ENCODE measurements at regions not wholly inside any gene's neighbourhood (a gene's known extent, or its start where the extent isn't known, plus 50 kb on each side); places are given as distances from the start of the nearest gene placed in this dataset.

DNA sequence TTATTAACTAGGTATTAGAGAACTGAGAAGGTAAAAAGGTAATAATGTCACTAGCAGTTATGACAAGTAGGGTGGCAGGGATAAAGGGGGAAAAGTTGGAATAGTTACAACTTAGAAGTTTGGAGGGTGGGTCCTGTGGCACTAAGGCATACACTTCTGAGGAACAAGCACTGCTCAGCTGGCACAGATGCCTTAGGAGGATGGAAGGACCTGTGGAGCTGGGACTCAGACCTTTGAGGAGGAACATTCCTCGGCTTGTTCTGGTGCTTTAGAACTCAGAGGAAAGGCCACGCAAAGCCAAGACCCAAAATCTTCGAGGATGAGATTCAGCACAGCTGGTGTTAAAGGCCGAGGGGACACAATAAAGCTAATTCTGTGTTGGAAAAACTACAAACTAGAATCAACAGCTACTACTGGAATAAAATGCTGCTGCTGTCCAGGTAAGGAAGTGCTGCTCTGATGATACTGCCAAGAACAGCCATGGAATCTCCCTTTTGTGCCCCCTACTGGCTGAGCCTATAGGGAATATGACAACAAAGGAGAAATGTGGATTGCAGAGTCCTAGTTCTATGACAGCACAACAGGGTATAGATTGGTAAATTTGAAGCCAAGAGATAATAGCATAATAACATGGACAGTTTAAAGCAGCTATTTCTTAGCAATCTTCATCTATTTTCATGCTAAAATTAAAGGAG lies 126.7 kb downstream of the SLC25A46 start:
- H3K9me3 ChIP-seq (ENCODE audit: control insufficient read depth in 4 of 4, insufficient read depth in 3 of 4, low read length in 3 of 4), result no peaks in the 10 kb centered on the region
- H3K36me3 ChIP-seq (ENCODE audit: control insufficient read depth in 4 of 4, insufficient read depth in 4 of 4, low read length in 4 of 4), result no peaks in the 10 kb centered on the region
- DNase-seq, result peak; percentile 18 to 45 (median 22)
- H3K27me3 ChIP-seq (ENCODE audit: control insufficient read depth in 3 of 3, insufficient read depth in 3 of 3, low read length in 2 of 3), result no peaks in the 10 kb centered on the region
- no peak overlapping the region for H3K9ac ChIP-seq (ENCODE audit: insufficient read depth in 1 of 2, low read length in 2 of 2)
- H3K27ac ChIP-seq (ENCODE audit: low read depth in 1 of 2, low read length in 1 of 2), result no peak overlapping the region
- H3K4me3 ChIP-seq, result no peak overlapping the region
- 71 to 74% methylated on average over 4 of the region's 4 CpGs for WGBS, 2 donors
- TF ChIP-seq, protein P1, sequence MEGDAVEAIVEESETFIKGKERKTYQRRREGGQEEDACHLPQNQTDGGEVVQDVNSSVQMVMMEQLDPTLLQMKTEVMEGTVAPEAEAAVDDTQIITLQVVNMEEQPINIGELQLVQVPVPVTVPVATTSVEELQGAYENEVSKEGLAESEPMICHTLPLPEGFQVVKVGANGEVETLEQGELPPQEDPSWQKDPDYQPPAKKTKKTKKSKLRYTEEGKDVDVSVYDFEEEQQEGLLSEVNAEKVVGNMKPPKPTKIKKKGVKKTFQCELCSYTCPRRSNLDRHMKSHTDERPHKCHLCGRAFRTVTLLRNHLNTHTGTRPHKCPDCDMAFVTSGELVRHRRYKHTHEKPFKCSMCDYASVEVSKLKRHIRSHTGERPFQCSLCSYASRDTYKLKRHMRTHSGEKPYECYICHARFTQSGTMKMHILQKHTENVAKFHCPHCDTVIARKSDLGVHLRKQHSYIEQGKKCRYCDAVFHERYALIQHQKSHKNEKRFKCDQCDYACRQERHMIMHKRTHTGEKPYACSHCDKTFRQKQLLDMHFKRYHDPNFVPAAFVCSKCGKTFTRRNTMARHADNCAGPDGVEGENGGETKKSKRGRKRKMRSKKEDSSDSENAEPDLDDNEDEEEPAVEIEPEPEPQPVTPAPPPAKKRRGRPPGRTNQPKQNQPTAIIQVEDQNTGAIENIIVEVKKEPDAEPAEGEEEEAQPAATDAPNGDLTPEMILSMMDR (IDR thresholded peaks at IDR 0.05; ENCODE audit: control extremely low read depth, extremely low read depth), result peak; percentile 11
- H3K4me1 ChIP-seq (ENCODE audit: control insufficient read depth in 5 of 5, insufficient read depth in 5 of 5, low read length in 5 of 5), result no peaks in the 10 kb centered on the region
- ATAC-seq (ENCODE audit: insufficient read depth, low FRiP score), result peak; percentile 62

DNA sequence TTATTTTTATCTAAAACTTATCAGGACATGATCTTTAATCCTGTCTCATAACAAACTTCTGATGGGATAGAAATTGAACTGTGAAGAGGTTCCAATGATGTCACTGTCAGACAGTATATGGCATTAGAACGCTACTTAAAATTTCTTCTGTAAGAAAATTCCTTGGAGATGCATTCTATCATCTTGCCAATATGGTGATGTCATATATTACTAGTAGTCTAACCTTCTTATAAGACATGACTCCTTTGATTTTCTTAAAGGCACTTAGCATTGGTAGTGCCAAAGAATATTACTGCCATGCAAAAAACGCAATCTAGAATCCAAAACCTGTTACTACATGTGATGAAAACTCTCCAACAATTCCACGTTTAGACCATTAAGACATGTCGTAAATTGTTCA lies 131.1 kb downstream of the SLC25A46 start:
- DNase-seq (no peak), ATAC-seq (ENCODE audit: insufficient read depth, low FRiP score) (no peak)
- no peaks in the 10 kb centered on the region for H3K4me1 ChIP-seq (ENCODE audit: control insufficient read depth in 5 of 5, insufficient read depth in 5 of 5, low read length in 5 of 5)
- TF ChIP-seq, protein P1 (IDR thresholded peaks at IDR 0.05; ENCODE audit: control extremely low read depth, extremely low read depth), result no peak
- no peak overlapping the region for H3K27ac ChIP-seq (ENCODE audit: low read depth in 1 of 2, low read length in 1 of 2)
- no peaks in the 10 kb centered on the region for H3K27me3 ChIP-seq (ENCODE audit: control insufficient read depth in 3 of 3, insufficient read depth in 3 of 3, low read length in 2 of 3)
- H3K4me3 ChIP-seq, result no peak overlapping the region
- no peak overlapping the region for H3K9ac ChIP-seq (ENCODE audit: insufficient read depth in 1 of 2, low read length in 2 of 2)
- no peaks in the 10 kb centered on the region for H3K36me3 ChIP-seq (ENCODE audit: control insufficient read depth in 4 of 4, insufficient read depth in 4 of 4, low read length in 4 of 4)
- peaks cover 0 to 4% (median 0%) of the 10 kb centered on the region in 4 donors for H3K9me3 ChIP-seq (ENCODE audit: control insufficient read depth in 4 of 4, insufficient read depth in 3 of 4, low read length in 3 of 4)
- WGBS, 2 donors, result 74 to 87% methylated on average over 4 of the region's 4 CpGs

DNA sequence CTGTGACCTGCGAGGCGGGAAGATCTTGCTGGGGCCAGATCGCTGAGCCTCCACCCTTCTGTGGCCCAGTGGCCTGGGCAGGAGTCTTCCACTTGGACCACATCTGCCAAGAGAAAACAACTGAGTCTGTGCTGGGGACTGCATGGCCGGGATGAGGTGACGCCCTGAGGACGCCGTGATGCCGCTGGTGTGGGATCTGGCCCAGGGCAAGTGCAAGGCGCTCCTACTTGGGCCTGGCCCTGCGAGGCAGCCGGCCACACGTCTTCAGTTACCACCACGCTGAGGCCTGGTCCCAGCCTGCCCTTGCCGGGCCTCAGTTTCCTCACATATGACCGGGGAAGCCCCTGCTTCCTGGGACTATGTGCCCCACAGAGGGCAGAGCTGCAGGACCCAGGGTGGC lies 133.4 kb downstream of the SLC25A46 start:
- Histone ChIP-seq H3K4me1 (ENCODE audit: control insufficient read depth in 5 of 5, insufficient read depth in 5 of 5, low read length in 5 of 5) (no peaks in the 10 kb centered on the region), H3K9ac (ENCODE audit: insufficient read depth in 1 of 2, low read length in 2 of 2) (no peak overlapping the region), H3K36me3 (ENCODE audit: control insufficient read depth in 4 of 4, insufficient read depth in 4 of 4, low read length in 4 of 4) (no peaks in the 10 kb centered on the region), H3K27me3 (ENCODE audit: control insufficient read depth in 3 of 3, insufficient read depth in 3 of 3, low read length in 2 of 3) (no peaks in the 10 kb centered on the region), H3K27ac (ENCODE audit: low read depth in 1 of 2, low read length in 1 of 2) (no peak overlapping the region), H3K4me3 (no peak overlapping the region), H3K9me3 (ENCODE audit: control insufficient read depth in 4 of 4, insufficient read depth in 3 of 4, low read length in 3 of 4) (peaks cover 0 to 4% (median 1%) of the 10 kb centered on the region in 4 donors)
- ATAC-seq (ENCODE audit: insufficient read depth, low FRiP score) (no peak), DNase-seq (no peak)
- 95 to 96% methylated on average over 15 of the region's 15 CpGs for WGBS, 2 donors
- TF ChIP-seq, protein P1 (IDR thresholded peaks at IDR 0.05; ENCODE audit: control extremely low read depth, extremely low read depth), result no peak

DNA sequence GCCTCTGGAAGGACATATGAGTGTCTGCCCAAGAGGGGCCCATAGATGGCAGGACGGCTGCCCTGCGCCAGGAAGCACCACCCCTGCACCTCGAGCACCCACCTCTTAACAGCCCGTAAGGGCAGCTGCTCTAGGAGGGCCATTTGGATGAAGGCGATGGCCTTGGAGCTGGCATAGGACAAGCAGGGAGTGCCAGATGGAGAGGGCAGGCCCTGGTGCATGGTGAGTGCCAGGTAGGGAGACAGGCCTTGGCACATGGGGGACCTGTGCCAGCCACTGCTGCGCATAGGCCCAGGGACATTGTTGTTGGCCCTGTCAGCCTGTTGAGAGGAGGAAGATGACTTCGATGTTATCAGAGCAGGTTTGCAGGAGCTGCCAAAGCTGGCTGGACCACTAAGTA lies 134.2 kb downstream of the SLC25A46 start:
- 86 to 95% methylated on average over 7 of the region's 7 CpGs for WGBS, 2 donors
- Histone ChIP-seq H3K36me3 (ENCODE audit: control insufficient read depth in 4 of 4, insufficient read depth in 4 of 4, low read length in 4 of 4) (no peaks in the 10 kb centered on the region), H3K27ac (ENCODE audit: low read depth in 1 of 2, low read length in 1 of 2) (no peak overlapping the region), H3K27me3 (ENCODE audit: control insufficient read depth in 3 of 3, insufficient read depth in 3 of 3, low read length in 2 of 3) (no peaks in the 10 kb centered on the region), H3K9ac (ENCODE audit: insufficient read depth in 1 of 2, low read length in 2 of 2) (no peak overlapping the region), H3K4me1 (ENCODE audit: control insufficient read depth in 5 of 5, insufficient read depth in 5 of 5, low read length in 5 of 5) (no peaks in the 10 kb centered on the region), H3K4me3 (no peak overlapping the region), H3K9me3 (ENCODE audit: control insufficient read depth in 4 of 4, insufficient read depth in 3 of 4, low read length in 3 of 4) (peaks cover 0 to 4% (median 2%) of the 10 kb centered on the region in 4 donors)
- TF ChIP-seq, protein P1 (IDR thresholded peaks at IDR 0.05; ENCODE audit: control extremely low read depth, extremely low read depth), result no peak
- DNase-seq, result no peak
- no peak for ATAC-seq (ENCODE audit: insufficient read depth, low FRiP score)
